OCI-LY7 (cell line): ENCODE measurements at regions not wholly inside any gene's neighbourhood (a gene's known extent, or its start where the extent isn't known, plus 50 kb on each side); places are given as distances from the start of the nearest gene placed in this dataset.

Source experiments
- EZH2phosphoT487 ChIP-seq: fragments of 200-600 bp; sonication (generic); IDR thresholded peaks from 2 replicates; pipeline ENCODE4 v1.6.1; 2018; ENCODE audit warnings: low read depth, borderline replicate concordance, mild to moderate bottlenecking, mixed run types, antibody characterized with exemption, low read length, moderate library complexity, mixed read lengths
- TF ChIP-seq, protein P1 (sequence below): fragments of 200-600 bp; sonication (generic); conservative IDR thresholded peaks from 2 replicates; pipeline ENCODE4 v1.5.1; 2014; ENCODE audit warnings: mild to moderate bottlenecking, antibody characterized with exemption, low read length, moderate library complexity, mixed read lengths

DNA sequence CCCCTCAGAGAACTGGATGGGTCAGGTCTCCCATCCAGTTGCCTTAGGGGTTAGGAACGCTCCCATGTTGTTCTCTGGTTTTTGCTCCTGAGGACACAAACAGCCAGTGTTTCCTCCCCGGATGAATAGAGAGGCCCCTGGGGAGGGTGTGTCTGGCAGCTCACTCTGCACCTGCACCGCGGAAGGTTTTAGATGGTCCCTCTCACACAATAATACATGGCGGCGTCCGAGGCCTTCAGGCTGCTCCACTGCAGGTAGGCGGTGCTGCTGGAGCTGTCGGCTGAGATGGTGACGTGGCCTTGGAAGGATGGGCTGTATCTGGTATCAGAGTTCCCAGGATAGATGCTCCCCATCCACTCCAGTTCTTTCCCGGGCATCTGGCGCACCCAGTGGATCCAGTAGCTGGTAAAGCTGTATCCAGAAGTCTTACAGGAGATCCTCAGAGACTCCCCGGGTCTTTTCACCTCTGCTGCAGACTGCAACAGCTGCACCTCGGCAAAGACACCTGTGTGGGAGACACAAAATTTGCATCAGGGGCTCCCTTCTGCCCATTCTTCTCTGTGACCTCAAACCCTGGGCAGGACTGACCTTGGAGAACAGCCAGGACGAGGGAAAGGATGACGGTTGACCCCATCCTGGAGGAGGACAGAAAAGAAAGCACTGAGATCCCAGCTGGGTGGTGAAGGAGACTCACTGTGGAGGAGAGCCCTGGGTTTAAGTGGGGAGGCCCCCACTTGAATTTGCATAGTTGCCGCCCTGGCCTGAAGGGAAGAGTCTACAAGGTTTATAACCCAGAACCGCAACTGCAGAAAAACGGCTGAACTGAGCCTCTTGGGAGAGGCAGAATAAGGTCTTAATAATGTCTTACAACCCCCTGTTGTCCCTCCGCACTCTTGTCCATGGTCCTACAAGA, 1324.8 kb downstream of the TMEM121 start:
- TF ChIP-seq, protein P1, sequence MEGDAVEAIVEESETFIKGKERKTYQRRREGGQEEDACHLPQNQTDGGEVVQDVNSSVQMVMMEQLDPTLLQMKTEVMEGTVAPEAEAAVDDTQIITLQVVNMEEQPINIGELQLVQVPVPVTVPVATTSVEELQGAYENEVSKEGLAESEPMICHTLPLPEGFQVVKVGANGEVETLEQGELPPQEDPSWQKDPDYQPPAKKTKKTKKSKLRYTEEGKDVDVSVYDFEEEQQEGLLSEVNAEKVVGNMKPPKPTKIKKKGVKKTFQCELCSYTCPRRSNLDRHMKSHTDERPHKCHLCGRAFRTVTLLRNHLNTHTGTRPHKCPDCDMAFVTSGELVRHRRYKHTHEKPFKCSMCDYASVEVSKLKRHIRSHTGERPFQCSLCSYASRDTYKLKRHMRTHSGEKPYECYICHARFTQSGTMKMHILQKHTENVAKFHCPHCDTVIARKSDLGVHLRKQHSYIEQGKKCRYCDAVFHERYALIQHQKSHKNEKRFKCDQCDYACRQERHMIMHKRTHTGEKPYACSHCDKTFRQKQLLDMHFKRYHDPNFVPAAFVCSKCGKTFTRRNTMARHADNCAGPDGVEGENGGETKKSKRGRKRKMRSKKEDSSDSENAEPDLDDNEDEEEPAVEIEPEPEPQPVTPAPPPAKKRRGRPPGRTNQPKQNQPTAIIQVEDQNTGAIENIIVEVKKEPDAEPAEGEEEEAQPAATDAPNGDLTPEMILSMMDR = no peak
- no peak for TF ChIP-seq EZH2phosphoT487
